CD14-positive monocyte (primary cell): ENCODE measurements at regions not wholly inside any gene's neighbourhood (a gene's known extent, or its start where the extent isn't known, plus 50 kb on each side); places are given as distances from the start of the nearest gene placed in this dataset.

Experiments
- DNase-seq, 3 donors: peaks; one replicate each; pipeline ENCODE4 v3.0.0-alpha.2; 2011 to 2022
- H2AFZ ChIP-seq: 2 replicates; pipeline ENCODE4 v1.6.0; 2012; ENCODE audit warnings: mild to moderate bottlenecking, low read depth, low read length, inconsistent platforms; ENCODE audit not compliant: insufficient read depth, poor library complexity, severe bottlenecking
- H3K27ac ChIP-seq, 2 donors: 1 replicate in 1 of 2; 2 replicates in 1 of 2; pipeline ENCODE4 v1.5.1; 2012 to 2013; ENCODE audit warnings: low read length in 2 of 2, control low read depth in 1 of 2, inconsistent platforms in 1 of 2, low read depth in 1 of 2, mild to moderate bottlenecking in 1 of 2
- H3K27me3 ChIP-seq, 2 donors: one replicate each; pipeline versions ENCODE4 v1.6.0 to v1.6.1; 2011 to 2013; ENCODE audit warnings: low read length in 2 of 2; ENCODE audit not compliant: control insufficient read depth in 2 of 2, insufficient read depth in 2 of 2
- H3K36me3 ChIP-seq, 2 donors: replicated peaks in 1 of 2; 1 replicate in 1 of 2; 2 replicates in 1 of 2; pipeline versions ENCODE4 v1.5.1 to v1.6.1; 2012 to 2013; ENCODE audit warnings: low read length in 2 of 2, control low read depth in 1 of 2, inconsistent platforms in 1 of 2, mild to moderate bottlenecking in 1 of 2; ENCODE audit not compliant: insufficient read depth in 2 of 2, control insufficient read depth in 1 of 2
- H3K4me1 ChIP-seq, 2 donors: 1 replicate in 1 of 2; 2 replicates in 1 of 2; pipeline versions ENCODE4 v1.5.1 to v1.6.1; 2012 to 2013; ENCODE audit warnings: low read length in 2 of 2, control low read depth in 1 of 2, inconsistent platforms in 1 of 2, mild to moderate bottlenecking in 1 of 2, moderate library complexity in 1 of 2; ENCODE audit not compliant: insufficient read depth in 2 of 2, control insufficient read depth in 1 of 2
- H3K4me2 ChIP-seq: replicated peaks from 2 replicates; pipeline ENCODE3; 2012; ENCODE audit warnings: low read length, moderate library complexity, mild to moderate bottlenecking; ENCODE audit not compliant: poor library complexity, severe bottlenecking; ENCODE audit errors: extremely low read depth
- H3K4me3 ChIP-seq, 3 experiments: fragments of 200-600 bp in 1 of 3; sonication (generic) in 1 of 3; replicated peaks in 1 of 3; 1 replicate in 2 of 3; 2 replicates in 1 of 3; pipeline ENCODE4 v1.5.1; 2011 to 2013; ENCODE audit warnings: low read length in 3 of 3, mild to moderate bottlenecking in 3 of 3, control low read depth in 2 of 3, low read depth in 2 of 3, inconsistent platforms in 1 of 3, moderate library complexity in 1 of 3
- H3K79me2 ChIP-seq: 2 replicates; pipeline ENCODE4 v1.6.0; 2012; ENCODE audit warnings: mild to moderate bottlenecking, control low read depth, inconsistent platforms, low read length, moderate library complexity; ENCODE audit not compliant: insufficient read depth
- H3K9ac ChIP-seq: 2 replicates; pipeline ENCODE4 v1.6.0; 2017; ENCODE audit warnings: low read length, mild to moderate bottlenecking; ENCODE audit not compliant: insufficient read depth, poor library complexity, severe bottlenecking
- H3K9me3 ChIP-seq, 2 donors: replicated peaks in 1 of 2; 1 replicate in 1 of 2; 2 replicates in 1 of 2; pipeline versions ENCODE4 v1.5.1 to v1.6.1; 2012 to 2013; ENCODE audit warnings: low read length in 2 of 2, control low read depth in 1 of 2; ENCODE audit not compliant: control insufficient read depth in 1 of 2, insufficient read depth in 1 of 2
- H4K20me1 ChIP-seq: 2 replicates; pipeline ENCODE4 v1.6.0; 2012; ENCODE audit warnings: mild to moderate bottlenecking, low read length, control low read depth, moderate library complexity; ENCODE audit not compliant: insufficient read depth
- H3K27ac Mint-ChIP-seq, 7 donors: one replicate each; pipeline ENCODE4 v1.8.0; 2020; ENCODE audit warnings: mild to moderate bottlenecking in 7 of 7, mixed read lengths in 7 of 7, moderate library complexity in 6 of 7, inconsistent platforms in 2 of 7
- H3K27me3 Mint-ChIP-seq, 3 donors: one replicate each; pipeline ENCODE4 v1.8.0; 2021 to 2022; ENCODE audit warnings: low read depth in 3 of 3, mild to moderate bottlenecking in 3 of 3, mixed read lengths in 3 of 3, moderate library complexity in 3 of 3, inconsistent platforms in 1 of 3
- H3K36me3 Mint-ChIP-seq, 2 donors: one replicate each; pipeline ENCODE4 v1.8.0; 2020; ENCODE audit warnings: mixed read lengths in 2 of 2, inconsistent platforms in 1 of 2, mild to moderate bottlenecking in 1 of 2
- H3K4me1 Mint-ChIP-seq: one replicate; pipeline ENCODE4 v1.8.0; 2020; ENCODE audit warnings: mild to moderate bottlenecking, mixed read lengths
- H3K4me3 Mint-ChIP-seq, 2 donors: one replicate each; pipeline ENCODE4 v1.8.0; 2020; ENCODE audit warnings: mild to moderate bottlenecking in 2 of 2, mixed read lengths in 2 of 2, moderate library complexity in 1 of 2
- H3K9me3 Mint-ChIP-seq, 7 donors: one replicate each; pipeline ENCODE4 v1.8.0; 2020 to 2022; ENCODE audit warnings: mixed read lengths in 7 of 7, mild to moderate bottlenecking in 6 of 7, moderate library complexity in 6 of 7, inconsistent platforms in 2 of 7
- WGBS: methylation state at CpG from one replicate; pipeline ENCODE4 v1.1.5; 2013; ENCODE audit warnings: missing lambda C conversion rate; ENCODE audit not compliant: insufficient coverage; 5-methylcytosine and 5-hydroxymethylcytosine counted together
- intact Hi-C, 2 donors: fragments of 100-400 bp; cut with micrococcal nuclease; formaldehyde crosslinking; loops; one replicate each; pipeline versions ENCODE4 v1.15.0 to v1.15.1; 2023
- TF ChIP-seq, protein P1 (sequence below): fragments of 200-600 bp; IDR thresholded peaks from one replicate; pipeline ENCODE4 v1.8.0; 2022; ENCODE audit warnings: antibody characterized with exemption, mild to moderate bottlenecking

DNA sequence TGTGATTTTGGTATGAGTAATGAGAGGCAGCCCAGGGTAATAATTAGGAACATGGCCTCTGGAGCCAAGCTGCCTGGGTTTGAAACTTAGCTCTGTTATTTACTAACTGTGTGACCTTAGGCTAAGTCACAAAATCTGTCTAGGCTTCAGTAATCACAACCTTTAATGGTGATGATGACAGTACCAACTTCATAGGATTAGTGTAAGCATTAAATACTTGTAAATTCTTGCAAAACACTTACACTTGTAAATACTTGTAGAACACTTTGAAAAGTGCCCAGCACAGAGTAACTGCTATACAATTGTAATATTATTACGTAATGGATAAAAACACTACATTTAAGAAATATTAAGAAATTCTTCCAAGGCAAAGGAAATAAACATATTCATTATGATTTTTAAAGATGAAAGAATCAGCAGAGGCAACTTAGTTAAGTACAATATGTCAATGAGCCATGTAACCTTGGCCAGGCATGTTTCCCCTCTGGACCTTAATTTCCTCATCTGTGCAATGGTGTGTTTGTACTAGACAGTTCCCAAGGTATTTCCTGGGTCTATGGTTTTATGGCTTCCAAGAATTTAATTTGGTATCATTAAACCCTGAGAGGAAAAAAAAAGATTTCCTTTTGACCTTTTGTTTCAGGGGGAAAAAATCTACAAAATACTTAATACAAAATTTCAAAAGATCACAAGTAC is 628.5 kb upstream of the KLHL1 start:
- H3K27ac ChIP-seq: no peak overlapping the region
- WGBS: no CpG with 5 or more reads among the region's 1 CpG
- TF ChIP-seq, protein P1, sequence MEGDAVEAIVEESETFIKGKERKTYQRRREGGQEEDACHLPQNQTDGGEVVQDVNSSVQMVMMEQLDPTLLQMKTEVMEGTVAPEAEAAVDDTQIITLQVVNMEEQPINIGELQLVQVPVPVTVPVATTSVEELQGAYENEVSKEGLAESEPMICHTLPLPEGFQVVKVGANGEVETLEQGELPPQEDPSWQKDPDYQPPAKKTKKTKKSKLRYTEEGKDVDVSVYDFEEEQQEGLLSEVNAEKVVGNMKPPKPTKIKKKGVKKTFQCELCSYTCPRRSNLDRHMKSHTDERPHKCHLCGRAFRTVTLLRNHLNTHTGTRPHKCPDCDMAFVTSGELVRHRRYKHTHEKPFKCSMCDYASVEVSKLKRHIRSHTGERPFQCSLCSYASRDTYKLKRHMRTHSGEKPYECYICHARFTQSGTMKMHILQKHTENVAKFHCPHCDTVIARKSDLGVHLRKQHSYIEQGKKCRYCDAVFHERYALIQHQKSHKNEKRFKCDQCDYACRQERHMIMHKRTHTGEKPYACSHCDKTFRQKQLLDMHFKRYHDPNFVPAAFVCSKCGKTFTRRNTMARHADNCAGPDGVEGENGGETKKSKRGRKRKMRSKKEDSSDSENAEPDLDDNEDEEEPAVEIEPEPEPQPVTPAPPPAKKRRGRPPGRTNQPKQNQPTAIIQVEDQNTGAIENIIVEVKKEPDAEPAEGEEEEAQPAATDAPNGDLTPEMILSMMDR: no peak

DNA sequence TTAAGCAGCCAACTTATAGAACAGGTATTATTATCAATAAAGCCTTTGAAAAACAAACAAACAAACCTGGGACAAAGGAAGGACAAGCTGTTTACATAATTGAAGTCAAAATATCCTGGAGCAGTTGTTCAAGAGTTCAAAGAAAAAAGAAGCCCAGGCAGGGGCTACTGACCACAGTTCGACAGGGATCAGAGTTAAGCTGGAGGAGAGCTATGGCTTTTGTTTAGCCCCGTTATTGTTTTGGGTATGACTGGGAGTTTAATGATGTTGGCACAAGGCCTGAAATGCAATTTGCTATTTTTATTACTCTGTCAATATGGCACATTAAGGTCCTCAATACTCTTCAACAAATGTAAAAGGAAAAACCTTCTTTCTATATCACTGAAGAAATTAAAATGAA is 624.4 kb upstream of the KLHL1 start:
- Histone ChIP-seq H3K27ac (no peak overlapping the region), H4K20me1 (no peaks in the 10 kb centered on the region), H3K9ac (no peak overlapping the region), H3K4me1 (no peaks in the 10 kb centered on the region), H3K9me3 (no peaks in the 10 kb centered on the region), H3K4me2 (no peak overlapping the region), H3K27me3 (no peaks in the 10 kb centered on the region), H2AFZ (no peak overlapping the region), H3K4me3 (no peak overlapping the region), H3K79me2 (no peaks in the 10 kb centered on the region), H3K36me3 (no peaks in the 10 kb centered on the region)
- Mint-ChIP-seq H3K4me3 (no peak overlapping the region), H3K27ac (no peak overlapping the region), H3K9me3 (peaks cover 0 to 4% (median 0%) of the 10 kb centered on the region in 7 donors), H3K36me3 (no peaks in the 10 kb centered on the region), H3K27me3 (no peaks in the 10 kb centered on the region), H3K4me1 (no peaks in the 10 kb centered on the region)
- TF ChIP-seq, protein P1: no peak
- DNase-seq: no peak
- intact Hi-C loops: no loop called here
- no CpG with 5 or more reads among the region's 2 CpGs for WGBS

More for the DNA sequence above, 628.5 kb upstream of the KLHL1 start:
- Histone ChIP-seq H3K4me1 (no peaks in the 10 kb centered on the region), H3K4me3 (no peak overlapping the region), H4K20me1 (no peaks in the 10 kb centered on the region), H3K4me2 (no peak overlapping the region), H3K9me3 (no peaks in the 10 kb centered on the region), H2AFZ (no peak overlapping the region), H3K79me2 (no peaks in the 10 kb centered on the region), H3K36me3 (no peaks in the 10 kb centered on the region), H3K9ac (no peak overlapping the region), H3K27me3 (no peaks in the 10 kb centered on the region)
- intact Hi-C loops: no loop called here
- H3K4me1 Mint-ChIP-seq: no peaks in the 10 kb centered on the region
- no peak for DNase-seq
- no peaks in the 10 kb centered on the region for H3K27me3 Mint-ChIP-seq
- H3K36me3 Mint-ChIP-seq: no peaks in the 10 kb centered on the region
- no peak overlapping the region for H3K4me3 Mint-ChIP-seq
- H3K27ac Mint-ChIP-seq: no peak overlapping the region
- peaks cover 0 to 4% (median 0%) of the 10 kb centered on the region in 7 donors for H3K9me3 Mint-ChIP-seq
